Neural progenitor cell (in vitro differentiated cells): ENCODE measurements at regions not wholly inside any gene's neighbourhood (a gene's known extent, or its start where the extent isn't known, plus 50 kb on each side); places are given as distances from the start of the nearest gene placed in this dataset.
A peak's percentile ranks its signal among the peaks of the same experiment; 100 is the strongest.

Experiments used
- DNase-seq: peaks from one replicate; pipeline ENCODE4 v3.0.0-alpha.2; 2016; ENCODE audit warnings: low spot score
- H2AFZ ChIP-seq: fragments of 200-600 bp; sonication (generic); replicated peaks from 2 replicates; pipeline ENCODE4 v1.6.1; 2016; ENCODE audit warnings: antibody characterized with exemption
- H3F3A ChIP-seq: fragments of 200-600 bp; sonication (generic); 2 replicates; pipeline ENCODE4 v1.6.1; 2016; ENCODE audit warnings: antibody characterized with exemption, low read depth
- H3K27ac ChIP-seq: fragments of 200-600 bp; sonication (generic); 2 replicates; pipeline ENCODE4 v1.5.1; 2016; ENCODE audit warnings: mild to moderate bottlenecking
- H3K27me3 ChIP-seq: fragments of 200-600 bp; sonication (generic); 2 replicates; pipeline ENCODE4 v1.6.1; 2016; ENCODE audit warnings: mild to moderate bottlenecking, moderate library complexity
- H3K36me3 ChIP-seq: fragments of 200-600 bp; sonication (generic); 2 replicates; pipeline ENCODE4 v1.5.1; 2016
- H3K4me1 ChIP-seq: fragments of 200-600 bp; sonication (generic); 2 replicates; pipeline ENCODE4 v1.6.1; 2016; ENCODE audit warnings: mixed run types
- H3K4me2 ChIP-seq: fragments of 200-600 bp; sonication (generic); 2 replicates; pipeline ENCODE4 v1.6.1; 2016
- H3K4me3 ChIP-seq: fragments of 200-600 bp; sonication (generic); 2 replicates; pipeline ENCODE4 v1.5.1; 2016
- H3K79me2 ChIP-seq: fragments of 200-600 bp; sonication (generic); 2 replicates; pipeline ENCODE4 v1.6.1; 2016; ENCODE audit warnings: low read depth
- H3K9ac ChIP-seq: fragments of 200-600 bp; sonication (generic); 2 replicates; pipeline ENCODE4 v1.6.1; 2016
- H3K9me3 ChIP-seq: fragments of 200-600 bp; sonication (generic); 2 replicates; pipeline ENCODE4 v1.5.1; 2016; ENCODE audit warnings: low read depth
- H4K20me1 ChIP-seq: fragments of 200-600 bp; sonication (generic); 2 replicates; pipeline ENCODE4 v1.6.1; 2016; ENCODE audit warnings: low read depth
- H3K27ac Mint-ChIP-seq: 3 replicates; pipeline ENCODE4 v1.8.0; 2021; ENCODE audit warnings: mixed read lengths
- H3K27me3 Mint-ChIP-seq: 2 replicates; pipeline ENCODE4 v1.8.0; 2022; ENCODE audit warnings: low read depth, mild to moderate bottlenecking, inconsistent platforms, moderate library complexity, mixed read lengths; ENCODE audit not compliant: insufficient read depth
- H3K36me3 Mint-ChIP-seq: 3 replicates; pipeline ENCODE4 v1.8.0; 2021; ENCODE audit warnings: mixed read lengths
- H3K4me1 Mint-ChIP-seq: 3 replicates; pipeline ENCODE4 v1.8.0; 2021; ENCODE audit warnings: mixed read lengths
- H3K4me3 Mint-ChIP-seq: 3 replicates; pipeline ENCODE4 v1.8.0; 2021; ENCODE audit warnings: mild to moderate bottlenecking, moderate library complexity, mixed read lengths
- H3K9me3 Mint-ChIP-seq: 3 replicates; pipeline ENCODE4 v1.8.0; 2020; ENCODE audit warnings: mixed read lengths
- EZH2 ChIP-seq: fragments of 200-600 bp; sonication (generic); IDR thresholded peaks from 2 replicates; pipeline ENCODE4 v1.6.1; 2017; ENCODE audit warnings: antibody characterized with exemption, mild to moderate bottlenecking, moderate library complexity
- EZH2phosphoT487 ChIP-seq: fragments of 200-600 bp; sonication (generic); IDR thresholded peaks from 2 replicates; pipeline ENCODE4 v1.6.1; 2017; ENCODE audit warnings: antibody characterized with exemption
- TF ChIP-seq, protein P1 (sequence below): fragments of 200-600 bp; sonication (generic); IDR thresholded peaks from 2 replicates; pipeline ENCODE4 v1.5.1; 2017; ENCODE audit warnings: antibody characterized with exemption, mild to moderate bottlenecking

DNA sequence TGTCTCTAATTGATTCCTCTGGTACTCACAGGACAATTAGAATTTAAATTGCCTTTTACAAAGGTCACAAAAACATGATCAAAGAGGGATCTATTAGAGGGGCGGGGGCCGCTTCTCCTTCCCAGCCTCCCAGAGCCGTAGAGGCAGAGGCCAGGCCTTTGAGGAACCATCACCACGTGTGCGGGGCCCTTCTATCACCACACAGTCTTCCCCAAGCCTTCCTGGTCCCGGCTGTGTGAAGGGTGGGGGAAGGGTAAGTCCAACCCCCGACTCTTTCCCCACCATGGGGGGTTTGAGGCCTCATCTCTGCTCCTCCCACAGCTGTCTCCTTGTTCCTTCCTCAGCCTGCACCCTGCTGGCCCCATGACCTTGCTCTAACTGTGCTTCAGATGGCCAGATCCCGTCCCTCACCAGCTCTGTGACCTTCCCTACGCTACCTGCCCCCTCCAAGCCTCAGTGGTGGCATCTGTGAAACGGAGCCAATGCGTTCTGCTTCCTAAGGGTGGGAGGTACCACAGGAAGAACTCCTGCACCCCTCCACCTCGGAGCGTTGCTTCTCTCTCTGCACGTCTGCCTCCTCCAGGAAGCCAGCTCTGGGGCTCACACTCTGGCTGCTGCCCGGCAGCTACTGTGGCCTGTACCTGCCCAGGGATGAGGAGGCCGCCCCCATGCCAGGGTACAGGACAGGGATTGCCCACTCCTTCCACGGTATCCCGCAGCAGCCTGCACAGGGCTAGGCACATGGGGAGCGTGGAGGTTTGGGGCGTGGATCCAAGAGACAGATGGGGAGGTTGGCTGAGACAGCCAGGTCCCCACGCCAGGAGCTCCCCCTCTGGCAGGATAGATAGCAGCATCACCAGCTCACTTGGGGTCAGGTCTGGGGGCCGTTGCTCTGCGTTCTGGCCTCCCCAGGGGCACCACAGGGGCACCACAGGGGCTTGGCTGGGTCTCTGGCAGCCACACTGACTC, 83.8 kb downstream of the LINGO1 start:
- Mint-ChIP-seq H3K4me1 (peaks cover 42% of the 10 kb centered on the region), H3K27ac (no peak overlapping the region), H3K27me3 (peaks cover 6% of the 10 kb centered on the region)

DNA sequence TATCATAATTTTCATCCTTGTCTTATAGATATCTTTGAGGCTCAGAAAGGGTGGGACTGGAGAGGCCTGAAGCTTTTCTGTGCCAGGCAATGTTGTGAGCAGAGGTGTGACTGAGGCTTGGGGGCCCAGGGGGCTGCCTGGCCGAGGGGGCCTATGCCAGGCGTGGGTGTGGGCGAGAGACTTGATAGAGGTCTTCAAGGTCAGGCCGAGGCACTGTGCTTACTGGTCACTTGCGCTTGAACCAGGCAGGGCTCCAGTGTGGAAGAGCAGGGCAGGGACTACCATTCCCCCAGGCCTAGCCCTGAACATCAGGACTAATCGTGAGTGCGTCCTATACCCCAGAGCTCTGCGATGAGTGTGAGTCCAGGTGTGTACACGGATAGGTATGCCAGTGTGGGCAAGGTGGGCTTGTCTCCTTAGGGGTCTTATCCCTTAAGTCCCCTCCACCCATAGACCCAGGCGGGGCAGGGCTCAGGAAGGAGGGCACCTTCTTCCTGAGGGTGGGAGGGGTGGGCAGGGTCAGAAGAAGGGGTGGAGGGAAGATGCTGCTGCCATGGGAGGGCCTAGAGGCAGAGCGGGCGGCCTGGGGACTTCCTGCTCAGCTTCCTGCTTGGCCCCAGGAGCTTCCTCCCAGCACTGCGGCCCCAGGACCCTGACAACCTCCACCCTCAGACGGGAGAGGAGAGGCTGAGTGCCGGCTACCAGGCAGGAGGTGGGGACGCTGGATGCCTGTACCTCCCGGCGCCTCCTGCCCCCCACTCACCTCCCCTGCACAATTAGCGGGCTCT, 84.7 kb downstream of the LINGO1 start:
- Mint-ChIP-seq H3K27ac (peak overlapping the region; percentile 50), H3K36me3 (no peaks in the 10 kb centered on the region), H3K4me1 (peaks cover 38% of the 10 kb centered on the region), H3K9me3 (peaks cover 7% of the 10 kb centered on the region), H3K4me3 (no peak overlapping the region), H3K27me3 (peaks cover 6% of the 10 kb centered on the region)
- no peak overlapping the region for H3K4me3 ChIP-seq
- H4K20me1 ChIP-seq: no peaks in the 10 kb centered on the region
- no peak overlapping the region for H3K9ac ChIP-seq
- H3K27ac ChIP-seq: no peak overlapping the region
- peaks cover 14% of the 10 kb centered on the region for H3K4me1 ChIP-seq
- H2AFZ ChIP-seq: no peak overlapping the region
- TF ChIP-seq EZH2phosphoT487 (no peak), EZH2 (no peak)
- TF ChIP-seq, protein P1, sequence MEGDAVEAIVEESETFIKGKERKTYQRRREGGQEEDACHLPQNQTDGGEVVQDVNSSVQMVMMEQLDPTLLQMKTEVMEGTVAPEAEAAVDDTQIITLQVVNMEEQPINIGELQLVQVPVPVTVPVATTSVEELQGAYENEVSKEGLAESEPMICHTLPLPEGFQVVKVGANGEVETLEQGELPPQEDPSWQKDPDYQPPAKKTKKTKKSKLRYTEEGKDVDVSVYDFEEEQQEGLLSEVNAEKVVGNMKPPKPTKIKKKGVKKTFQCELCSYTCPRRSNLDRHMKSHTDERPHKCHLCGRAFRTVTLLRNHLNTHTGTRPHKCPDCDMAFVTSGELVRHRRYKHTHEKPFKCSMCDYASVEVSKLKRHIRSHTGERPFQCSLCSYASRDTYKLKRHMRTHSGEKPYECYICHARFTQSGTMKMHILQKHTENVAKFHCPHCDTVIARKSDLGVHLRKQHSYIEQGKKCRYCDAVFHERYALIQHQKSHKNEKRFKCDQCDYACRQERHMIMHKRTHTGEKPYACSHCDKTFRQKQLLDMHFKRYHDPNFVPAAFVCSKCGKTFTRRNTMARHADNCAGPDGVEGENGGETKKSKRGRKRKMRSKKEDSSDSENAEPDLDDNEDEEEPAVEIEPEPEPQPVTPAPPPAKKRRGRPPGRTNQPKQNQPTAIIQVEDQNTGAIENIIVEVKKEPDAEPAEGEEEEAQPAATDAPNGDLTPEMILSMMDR: no peak
- no peak for DNase-seq
- no peaks in the 10 kb centered on the region for H3K27me3 ChIP-seq
- H3K4me2 ChIP-seq: no peak overlapping the region
- no peaks in the 10 kb centered on the region for H3K79me2 ChIP-seq
- H3K9me3 ChIP-seq: no peaks in the 10 kb centered on the region
- no peaks in the 10 kb centered on the region for H3K36me3 ChIP-seq
- H3F3A ChIP-seq: peaks cover 4% of the 10 kb centered on the region

More for the DNA sequence above, 83.8 kb downstream of the LINGO1 start:
- TF ChIP-seq EZH2phosphoT487: no peak
- TF ChIP-seq, protein P1: peak; percentile 4
- Histone ChIP-seq H3K27me3 (no peaks in the 10 kb centered on the region), H4K20me1 (no peaks in the 10 kb centered on the region), H3K27ac (no peak overlapping the region), H3K9me3 (no peaks in the 10 kb centered on the region), H3F3A (peaks cover 3% of the 10 kb centered on the region), H3K79me2 (no peaks in the 10 kb centered on the region), H3K4me3 (no peak overlapping the region), H3K9ac (no peak overlapping the region), H3K36me3 (no peaks in the 10 kb centered on the region), H3K4me1 (peaks cover 17% of the 10 kb centered on the region), H2AFZ (no peak overlapping the region), H3K4me2 (no peak overlapping the region)
- Mint-ChIP-seq H3K4me3 (no peak overlapping the region), H3K36me3 (no peaks in the 10 kb centered on the region), H3K9me3 (peaks cover 7% of the 10 kb centered on the region)
- peak; percentile 39 for DNase-seq

DNA sequence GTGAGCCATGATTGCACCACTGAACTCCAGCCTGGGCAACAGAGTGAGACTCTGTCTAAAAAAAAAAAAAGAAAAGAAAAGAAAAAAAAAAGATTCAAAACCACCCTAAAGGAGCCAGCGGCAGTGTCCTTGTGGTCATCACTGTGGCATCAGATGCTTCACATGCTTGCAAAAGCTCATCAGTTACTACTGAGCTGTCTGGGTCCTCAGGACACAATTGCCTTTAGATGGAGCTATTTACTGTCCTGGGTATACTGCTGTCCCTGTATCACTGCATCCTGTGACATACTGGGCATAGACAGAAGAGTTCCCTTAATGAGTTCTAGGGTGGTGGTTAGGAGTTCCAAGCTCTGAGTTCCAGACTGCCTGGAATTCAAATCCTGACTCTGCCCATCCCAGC, 85.8 kb downstream of the LINGO1 start:
- Histone ChIP-seq H3K4me2 (no peak overlapping the region), H3K27ac (no peak overlapping the region), H2AFZ (no peak overlapping the region), H3K4me3 (no peak overlapping the region), H3K79me2 (no peaks in the 10 kb centered on the region), H3K9me3 (no peaks in the 10 kb centered on the region), H3K27me3 (no peaks in the 10 kb centered on the region), H3K9ac (no peak overlapping the region), H3F3A (peaks cover 15% of the 10 kb centered on the region), H4K20me1 (no peaks in the 10 kb centered on the region), H3K4me1 (peaks cover 16% of the 10 kb centered on the region), H3K36me3 (no peaks in the 10 kb centered on the region)
- TF ChIP-seq EZH2: no peak
- no peak for TF ChIP-seq EZH2phosphoT487
- TF ChIP-seq, protein P1: no peak
- Mint-ChIP-seq H3K4me3 (no peak overlapping the region), H3K27ac (no peak overlapping the region), H3K4me1 (peaks cover 43% of the 10 kb centered on the region), H3K9me3 (peaks cover 7% of the 10 kb centered on the region), H3K27me3 (peaks cover 2% of the 10 kb centered on the region), H3K36me3 (no peaks in the 10 kb centered on the region)
- no peak for DNase-seq
